GM12892 (cell line): ENCODE measurements at regions not wholly inside any gene's neighbourhood (a gene's known extent, or its start where the extent isn't known, plus 50 kb on each side); places are given as distances from the start of the nearest gene placed in this dataset.

Experiments used
- POLR2AphosphoS5 ChIP-seq: IDR thresholded peaks from 2 replicates; pipeline ENCODE4 v1.6.1; 2011; ENCODE audit warnings: low read depth, low read length, control low read depth
- TAF1 ChIP-seq: IDR thresholded peaks from 2 replicates; pipeline ENCODE4 v1.6.1; 2011; ENCODE audit warnings: low read depth, mild to moderate bottlenecking, control low read depth, low read length, borderline replicate concordance

DNA sequence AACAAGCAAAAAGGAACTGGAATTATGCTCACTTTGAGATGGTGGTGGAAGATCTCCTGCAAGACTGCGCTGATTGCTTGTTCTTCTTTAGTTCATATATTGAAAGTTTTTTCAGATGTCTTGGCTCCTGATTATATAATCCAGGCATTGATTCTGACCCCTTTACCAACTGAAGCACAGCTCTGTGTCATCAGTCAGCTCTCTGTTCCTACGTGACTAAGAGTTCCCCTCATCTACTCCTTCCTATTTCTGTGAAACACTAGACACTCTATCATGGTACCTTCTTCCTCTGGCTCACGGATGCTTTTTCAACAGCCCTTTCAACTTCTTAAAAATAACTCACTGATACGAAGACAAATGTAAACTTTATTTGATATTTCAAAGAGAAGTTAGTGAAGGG is 788.6 kb downstream of the SOCS6 start:
- TF ChIP-seq POLR2AphosphoS5 (no peak), TAF1 (no peak)
